GM18511 (cell line): ENCODE measurements at regions not wholly inside any gene's neighbourhood (a gene's known extent, or its start where the extent isn't known, plus 50 kb on each side); places are given as distances from the start of the nearest gene placed in this dataset.

Experiments
- ATAC-seq: cut with Tn5 transposase; IDR thresholded peaks from one replicate; pipeline ENCODE4 v1.9.1; 2021; ENCODE audit warnings: mild to moderate bottlenecking, moderate library complexity; ENCODE audit not compliant: unreplicated experiment

DNA sequence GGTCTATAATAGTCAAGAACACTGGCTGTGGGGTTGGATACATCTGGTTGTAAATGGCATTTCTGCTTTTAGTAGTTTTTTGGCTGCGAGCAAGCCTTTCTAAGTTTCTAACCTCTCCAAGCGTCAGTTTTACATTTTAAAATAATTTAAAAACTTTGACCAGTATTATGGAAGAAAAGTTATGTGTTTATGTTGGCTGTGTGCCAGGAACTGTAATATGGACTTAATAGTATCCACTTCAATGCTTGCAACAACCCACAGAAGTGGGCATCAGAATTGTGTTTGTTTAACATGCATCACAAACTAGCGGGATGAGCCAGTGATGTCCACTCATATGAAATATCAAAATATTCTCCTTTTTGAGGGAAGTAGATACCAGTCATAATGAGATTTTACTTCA lies 844.2 kb downstream of the JRKL start:
- ATAC-seq: no peak

DNA sequence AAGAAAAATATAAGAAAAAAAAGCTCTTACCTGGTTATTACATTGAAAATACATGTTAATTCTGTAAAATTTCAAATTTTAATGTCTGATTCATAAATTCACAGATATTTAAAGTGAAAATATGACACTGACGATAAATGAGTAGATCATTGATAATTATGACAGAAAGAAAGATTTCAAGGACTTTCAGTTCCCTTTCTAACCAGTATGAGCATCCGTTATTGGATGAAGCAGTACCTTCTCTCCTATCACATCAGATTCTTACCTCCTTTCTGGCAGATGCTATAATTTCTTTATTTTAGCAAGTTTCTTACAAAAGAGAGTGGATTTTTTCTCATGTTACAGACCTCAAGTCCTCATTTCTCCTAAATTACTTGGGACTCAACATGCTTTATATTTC lies 847.3 kb downstream of the JRKL start:
- no peak for ATAC-seq

DNA sequence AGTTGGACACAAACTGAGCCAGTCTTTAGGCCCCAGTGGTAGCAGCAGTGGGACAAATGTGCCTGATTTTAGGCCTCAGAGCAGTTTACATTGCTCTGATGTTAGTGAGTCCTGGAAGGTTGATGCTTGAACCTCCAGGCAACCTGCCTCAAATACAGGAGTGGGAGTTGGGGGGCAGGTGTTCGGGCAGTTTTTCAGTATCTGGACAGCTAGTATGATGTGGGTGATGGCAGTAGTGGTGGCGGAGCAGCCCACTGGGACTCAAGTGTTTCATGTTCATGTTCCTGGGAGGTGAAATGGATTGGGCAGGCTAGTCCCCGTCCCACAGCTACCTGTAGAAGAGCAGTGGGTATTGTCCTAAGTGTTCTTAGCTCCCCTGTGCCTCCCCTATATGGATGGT lies 857.8 kb downstream of the JRKL start:
- no peak for ATAC-seq

DNA sequence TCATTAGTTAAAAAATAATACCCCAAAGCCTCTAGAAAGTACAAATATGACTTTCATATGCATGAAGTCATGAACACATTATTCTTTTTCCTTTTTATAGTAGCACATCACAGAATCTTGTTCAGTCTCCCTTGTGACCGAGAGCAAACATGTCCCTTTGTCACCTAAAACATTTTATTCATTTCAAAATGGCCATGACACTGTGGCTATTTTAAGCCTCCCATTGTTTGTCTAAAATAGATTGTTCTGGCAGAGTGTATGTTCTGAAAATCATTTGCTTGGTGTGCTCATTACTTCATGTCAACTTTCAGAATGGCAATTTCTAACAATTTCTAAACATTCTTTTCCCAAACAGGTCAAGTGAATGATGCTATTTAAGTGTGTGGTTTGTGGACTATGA lies 865.0 kb downstream of the JRKL start:
- ATAC-seq: no peak

DNA sequence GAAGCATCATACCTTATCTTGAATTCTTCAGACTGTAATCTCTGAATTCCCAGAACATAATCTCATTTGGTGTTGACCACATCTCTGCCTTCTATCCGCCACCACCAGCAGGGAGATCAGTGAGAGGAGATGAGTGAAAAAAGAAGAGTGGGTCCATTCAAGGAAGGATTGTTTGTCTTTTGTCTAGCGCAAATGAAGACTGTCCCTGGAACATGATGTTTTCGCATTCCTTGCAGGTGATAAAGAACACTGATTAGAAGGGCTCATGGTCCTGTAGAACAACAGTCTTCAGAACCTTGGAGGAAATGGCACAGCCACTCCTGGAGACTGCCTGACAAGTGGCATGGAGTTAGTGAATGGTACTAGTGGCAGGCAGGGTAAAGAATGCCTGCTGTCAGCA lies 869.6 kb downstream of the JRKL start:
- ATAC-seq: no peak

- ATAC-seq: no peak
These were observed 870.1 kb downstream of the JRKL start for GRCh38 chr11:97259884-97260283.

DNA sequence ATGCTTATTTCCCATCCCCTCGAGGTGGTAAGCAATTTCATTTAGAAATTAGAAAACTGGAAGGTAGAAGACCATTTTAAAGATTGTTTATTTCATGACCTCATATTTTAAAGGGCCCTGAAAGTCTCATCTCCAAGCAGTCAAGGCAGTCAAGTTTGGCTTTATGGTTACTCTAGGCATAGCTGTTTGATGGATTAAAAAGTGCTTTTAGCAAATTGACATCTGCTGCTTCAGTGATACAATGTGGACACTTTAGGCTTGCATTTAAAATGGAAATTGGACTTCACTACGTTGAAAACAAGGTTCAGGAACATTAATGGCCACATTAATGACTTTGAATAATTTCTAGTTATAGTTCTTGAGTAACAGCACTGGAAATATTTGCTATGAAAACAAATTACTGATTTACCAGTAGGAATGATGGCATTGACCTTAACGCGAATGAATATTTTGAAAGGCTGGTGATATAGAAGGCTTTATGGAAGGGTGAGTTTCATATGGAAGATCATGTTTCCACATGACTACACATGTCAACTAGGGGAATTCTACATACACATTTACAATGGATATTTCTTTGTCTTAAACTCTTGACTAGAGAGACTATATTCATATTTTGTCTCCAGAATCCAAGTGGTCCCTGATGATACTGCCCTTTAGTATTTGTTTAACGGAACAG lies 873.5 kb downstream of the JRKL start:
- no peak for ATAC-seq

GRCh38 chr11:97269527-97269926 lies 879.7 kb downstream of the JRKL start:
- ATAC-seq: no peak

DNA sequence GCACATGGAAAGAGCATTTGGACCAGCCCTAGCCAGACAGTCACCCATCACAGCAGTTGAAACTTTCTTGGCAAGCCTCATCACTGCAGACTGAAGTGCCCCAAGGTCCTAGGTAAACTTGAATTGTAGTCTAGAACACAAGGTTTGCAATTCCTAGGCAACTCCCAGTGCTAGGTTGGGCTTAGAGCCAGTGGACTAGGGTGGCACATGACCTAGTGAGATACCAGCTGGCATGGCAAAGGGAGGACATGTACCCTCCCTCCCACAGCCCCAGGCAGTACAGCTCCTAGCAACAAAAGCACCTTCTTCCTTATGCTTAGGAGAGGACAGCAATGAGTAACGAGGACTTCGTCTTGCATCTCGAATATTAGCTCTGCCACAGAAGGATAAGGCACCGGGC lies 889.5 kb downstream of the JRKL start:
- no peak for ATAC-seq

- ATAC-seq: no peak
These were observed 890.5 kb downstream of the JRKL start for GRCh38 chr11:97280347-97280746.

GRCh38 chr11:97289823-97290222 lies 900.0 kb downstream of the JRKL start:
- no peak for ATAC-seq

- no peak for ATAC-seq
These were observed 900.7 kb downstream of the JRKL start for GRCh38 chr11:97290464-97291041.

GRCh38 chr11:97296301-97296700 lies 906.5 kb downstream of the JRKL start:
- ATAC-seq: no peak

DNA sequence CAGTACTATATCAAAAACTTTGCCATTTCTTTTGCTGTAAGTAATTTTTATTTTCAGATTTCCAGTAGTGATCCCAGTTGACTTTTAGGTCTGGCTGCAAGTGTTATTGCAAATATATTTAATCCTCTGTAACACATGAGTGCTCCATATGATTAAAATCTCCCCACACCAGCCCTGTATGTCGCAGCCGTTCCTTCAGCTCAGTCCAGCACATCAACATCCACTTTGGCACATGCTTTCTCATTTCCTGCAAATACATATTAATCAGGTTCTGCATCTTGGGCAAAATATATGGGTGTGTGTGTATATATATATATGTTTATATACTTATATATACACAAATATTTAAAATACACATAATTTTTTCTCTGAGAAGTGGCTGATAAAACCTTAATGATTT lies 919.5 kb downstream of the JRKL start:
- ATAC-seq: no peak

DNA sequence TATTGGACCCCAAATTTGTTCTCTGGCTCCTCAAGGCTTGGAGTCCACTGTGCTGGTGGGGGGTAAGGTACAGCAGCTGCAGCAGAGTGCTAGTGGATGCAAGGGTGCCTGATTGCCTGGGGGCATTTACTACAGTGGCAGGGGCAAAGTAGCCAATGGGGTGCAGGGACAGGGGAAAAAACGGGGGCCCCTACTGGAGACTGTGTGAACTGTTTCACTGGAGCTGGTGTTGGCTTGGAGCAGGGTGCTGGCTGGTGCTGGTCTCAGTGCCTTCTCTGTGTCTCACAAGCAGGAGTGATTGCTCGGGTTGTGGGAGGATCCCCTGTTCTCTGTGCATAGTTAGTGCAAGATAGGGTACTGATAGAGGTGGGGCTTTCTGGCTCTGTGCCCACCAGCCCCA lies 935.9 kb downstream of the JRKL start:
- ATAC-seq: no peak

DNA sequence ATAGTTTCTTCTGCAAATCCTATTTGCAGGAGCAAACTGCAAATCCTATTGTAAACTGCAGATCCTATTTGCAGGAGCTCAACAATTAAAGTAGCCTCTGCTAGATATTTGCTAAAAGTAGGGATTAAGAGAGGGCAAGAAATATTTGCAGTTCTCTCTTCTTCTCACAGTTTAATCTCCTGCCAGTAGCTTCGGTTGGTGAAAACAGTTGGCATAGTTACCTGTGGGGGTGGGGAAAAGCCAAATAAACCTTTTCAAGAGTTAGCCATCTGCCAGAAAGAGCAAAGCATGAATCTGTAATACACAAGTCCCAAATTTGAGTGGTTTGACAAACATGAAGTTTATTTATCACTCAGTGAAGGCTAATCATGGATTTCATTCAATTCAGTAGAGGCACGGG lies 942.5 kb downstream of the JRKL start:
- ATAC-seq: no peak

DNA sequence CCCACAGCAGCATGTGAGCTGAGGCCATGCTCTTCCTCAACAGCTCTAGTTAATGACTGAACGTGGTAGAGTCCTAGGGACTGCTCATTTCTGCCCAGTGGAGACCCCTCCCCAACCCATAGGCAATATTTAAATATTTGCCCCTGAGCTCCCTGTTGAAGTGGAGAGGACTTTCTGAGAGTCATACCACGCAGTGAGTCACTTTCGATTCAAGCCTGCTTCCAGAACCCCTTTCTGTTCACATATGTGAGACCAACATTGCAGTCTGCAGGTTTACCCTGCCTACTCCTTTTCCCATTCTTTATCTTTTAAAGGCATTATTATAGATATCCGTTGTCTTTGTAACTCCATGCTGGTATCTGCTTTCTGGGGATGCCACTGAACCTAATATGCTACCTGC lies 946.3 kb downstream of the JRKL start:
- ATAC-seq: no peak

GRCh38 chr11:97345032-97345431 lies 955.2 kb downstream of the JRKL start:
- ATAC-seq: no peak

- ATAC-seq: no peak
These were observed 959.4 kb downstream of the JRKL start for GRCh38 chr11:97349201-97349600.

GRCh38 chr11:97351939-97352338 lies 962.1 kb downstream of the JRKL start:
- ATAC-seq: no peak

DNA sequence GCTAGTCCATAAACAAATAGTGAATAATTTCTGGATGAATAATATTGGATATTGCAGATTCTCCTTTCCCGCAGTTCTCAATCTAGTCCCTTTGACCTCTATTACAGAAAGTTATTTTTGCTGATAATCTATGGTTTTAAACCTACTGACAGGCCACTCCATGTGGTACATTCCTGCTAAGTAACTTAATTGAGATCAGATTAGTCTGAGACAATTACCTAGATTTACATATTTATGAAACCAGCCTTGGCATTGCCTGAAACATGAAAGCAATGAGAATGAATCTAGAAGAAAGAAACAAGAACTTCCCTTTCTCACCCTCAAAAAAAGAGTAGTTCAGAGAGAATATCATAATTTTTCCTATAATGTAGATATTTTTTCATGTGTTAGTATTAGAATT lies 964.2 kb downstream of the JRKL start:
- ATAC-seq: no peak

- no peak for ATAC-seq
These were observed 964.8 kb downstream of the JRKL start for GRCh38 chr11:97354576-97354975.

DNA sequence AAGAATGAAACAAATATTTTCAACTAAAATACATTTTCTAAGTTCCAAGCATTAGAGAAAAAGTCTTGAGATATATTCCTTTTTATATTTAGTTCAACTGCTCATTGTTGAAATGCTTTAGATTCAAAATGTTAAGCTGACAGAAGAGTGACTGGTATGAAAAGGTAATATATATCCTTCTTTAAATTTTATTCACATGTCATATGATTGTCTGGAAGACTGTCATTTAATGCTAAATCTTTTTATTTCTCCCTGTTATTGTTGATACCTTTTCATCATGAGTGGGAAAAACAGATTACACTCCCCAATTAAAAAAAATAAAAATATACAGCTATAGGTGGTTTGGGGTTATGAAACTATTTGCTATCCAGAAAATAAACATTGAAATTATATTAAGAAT lies 965.4 kb downstream of the JRKL start:
- no peak for ATAC-seq
